ENCODE measurements at regions not wholly inside any gene's neighbourhood (a gene's known extent, or its start where the extent isn't known, plus 50 kb on each side); places are given as distances from the start of the nearest gene placed in this dataset.

DNA sequence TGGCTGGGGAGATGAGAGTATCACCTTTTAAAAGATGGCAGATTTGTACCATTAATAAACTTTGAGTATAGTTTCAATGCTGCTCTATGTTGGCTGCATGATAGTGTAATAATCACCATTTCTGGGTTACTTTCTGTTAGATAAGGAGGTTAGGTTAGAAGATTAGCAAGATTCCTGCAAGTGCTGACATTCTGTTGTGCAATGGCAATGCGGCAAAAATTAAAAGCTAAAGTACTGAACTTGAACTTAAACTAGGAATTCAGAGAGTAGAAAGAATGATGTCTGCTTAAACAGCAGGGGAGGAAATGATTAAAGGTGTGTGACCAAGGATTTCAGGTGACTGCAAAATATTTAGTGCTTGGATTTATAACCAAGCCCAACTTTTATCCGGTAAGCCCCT, 399.8 kb upstream of the MON1B start:
- DNase-seq = no peak
- WGBS, 2 experiments (ENCODE audit: low coverage in 1 of 2, low lambda C conversion rate in 2 of 2, missing lambda C conversion rate in 2 of 2) = 22 to 23% methylated on average over 2 of the region's 2 CpGs
- Histone ChIP-seq H3K27me3 (replicated peaks; ENCODE audit: insufficient read depth) (no peaks in the 10 kb centered on the region), H3K79me2 (ENCODE audit: insufficient read depth) (no peaks in the 10 kb centered on the region), H2AFZ (no peak overlapping the region), H3K9me2 (ENCODE audit: insufficient read depth) (no peaks in the 10 kb centered on the region), H3K9me3 (ENCODE audit: low read depth) (no peaks in the 10 kb centered on the region), H3K4me1 (ENCODE audit: insufficient read depth) (no peaks in the 10 kb centered on the region), H3K27ac (no peak overlapping the region), H3K9ac (no peak overlapping the region), H3K4me3 (no peak overlapping the region), H3F3A (ENCODE audit: insufficient read depth) (no peaks in the 10 kb centered on the region), H3K4me2 (ENCODE audit: unreplicated experiment) (no peak overlapping the region), H3K36me3 (ENCODE audit: low read depth) (no peaks in the 10 kb centered on the region), H4K20me1 (ENCODE audit: insufficient read depth) (no peaks in the 10 kb centered on the region)
- TF ChIP-seq EZH2 (IDR thresholded peaks at IDR 0.05; ENCODE audit: insufficient read depth, poor library complexity, severe bottlenecking) = no peak
- in situ Hi-C loops (cut with MboI) = no loop called here

DNA sequence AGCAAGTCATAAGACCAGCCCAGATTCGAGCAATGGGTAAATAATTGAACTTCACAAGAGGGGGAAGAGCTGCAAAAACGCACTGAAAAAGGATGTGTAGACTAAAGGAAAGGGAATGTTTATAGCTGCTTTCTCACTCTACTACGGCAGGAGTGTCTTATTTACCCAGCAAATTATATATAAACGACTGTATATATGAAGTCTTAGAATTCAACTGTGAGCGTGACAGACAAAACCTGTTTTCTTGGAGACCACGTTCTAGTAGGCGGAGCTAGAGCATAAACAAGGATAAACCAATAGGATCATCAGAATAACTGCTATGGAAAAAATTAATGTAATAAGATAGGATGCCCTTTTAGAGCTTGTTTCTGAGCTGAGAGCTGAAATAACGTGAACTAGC, 394.6 kb upstream of the MON1B start:
- H3K4me2 ChIP-seq (ENCODE audit: unreplicated experiment) = no peak overlapping the region
- no peaks in the 10 kb centered on the region for H3K36me3 ChIP-seq (ENCODE audit: low read depth)
- H3K27ac ChIP-seq = no peak overlapping the region
- no peaks in the 10 kb centered on the region for H3K9me3 ChIP-seq (ENCODE audit: low read depth)
- no peaks in the 10 kb centered on the region for H3K79me2 ChIP-seq (ENCODE audit: insufficient read depth)
- H3K9ac ChIP-seq = no peak overlapping the region
- no peaks in the 10 kb centered on the region for H3K9me2 ChIP-seq (ENCODE audit: insufficient read depth)
- H3K4me1 ChIP-seq (ENCODE audit: insufficient read depth) = no peaks in the 10 kb centered on the region
- in situ Hi-C loops (cut with MboI) = no loop called here
- TF ChIP-seq EZH2phosphoT487 (IDR thresholded peaks at IDR 0.05; ENCODE audit: insufficient read depth, low read depth) = no peak
- no peak for TF ChIP-seq EZH2 (IDR thresholded peaks at IDR 0.05; ENCODE audit: insufficient read depth, poor library complexity, severe bottlenecking)
- H4K20me1 ChIP-seq (ENCODE audit: insufficient read depth) = no peaks in the 10 kb centered on the region
- H3K4me3 ChIP-seq = no peak overlapping the region
- H2AFZ ChIP-seq = no peak overlapping the region
- WGBS, 2 experiments (ENCODE audit: low coverage in 1 of 2, low lambda C conversion rate in 2 of 2, missing lambda C conversion rate in 2 of 2) = 22 to 25% methylated on average over 8 of the region's 8 CpGs
- DNase-seq = no peak
- H3F3A ChIP-seq (ENCODE audit: insufficient read depth) = no peaks in the 10 kb centered on the region
- H3K27me3 ChIP-seq (replicated peaks; ENCODE audit: insufficient read depth) = no peaks in the 10 kb centered on the region

DNA sequence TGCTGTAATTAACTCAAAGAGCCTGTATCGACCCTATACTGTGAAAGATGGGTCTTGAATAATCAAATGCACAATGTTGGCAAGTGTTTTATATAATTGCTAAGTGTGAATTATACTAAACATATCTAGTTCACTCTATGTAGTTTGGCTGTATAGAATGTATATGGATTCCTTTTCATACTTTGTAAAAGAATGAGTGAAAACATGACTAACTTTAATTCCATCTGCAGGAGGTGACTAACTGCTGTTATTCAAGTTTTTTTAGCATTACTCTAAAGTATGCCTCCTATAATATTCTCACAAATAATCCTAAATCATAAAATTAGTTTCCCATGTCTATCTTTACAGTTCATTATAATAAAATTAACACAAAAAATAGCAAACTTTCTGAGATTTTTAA, 394.0 kb upstream of the MON1B start:
- Histone ChIP-seq H3K36me3 (ENCODE audit: low read depth) (no peaks in the 10 kb centered on the region), H3K4me3 (no peak overlapping the region), H3K27me3 (replicated peaks; ENCODE audit: insufficient read depth) (no peaks in the 10 kb centered on the region), H3K27ac (no peak overlapping the region), H3K4me2 (ENCODE audit: unreplicated experiment) (no peak overlapping the region), H4K20me1 (ENCODE audit: insufficient read depth) (no peaks in the 10 kb centered on the region), H3K4me1 (ENCODE audit: insufficient read depth) (no peaks in the 10 kb centered on the region), H2AFZ (no peak overlapping the region), H3K9ac (no peak overlapping the region), H3K79me2 (ENCODE audit: insufficient read depth) (no peaks in the 10 kb centered on the region), H3K9me3 (ENCODE audit: low read depth) (no peaks in the 10 kb centered on the region), H3K9me2 (ENCODE audit: insufficient read depth) (no peaks in the 10 kb centered on the region), H3F3A (ENCODE audit: insufficient read depth) (no peaks in the 10 kb centered on the region)
- TF ChIP-seq EZH2phosphoT487 (IDR thresholded peaks at IDR 0.05; ENCODE audit: insufficient read depth, low read depth) (no peak), EZH2 (IDR thresholded peaks at IDR 0.05; ENCODE audit: insufficient read depth, poor library complexity, severe bottlenecking) (no peak)
- no peak for DNase-seq
- WGBS, 2 experiments (ENCODE audit: low coverage in 1 of 2, low lambda C conversion rate in 2 of 2, missing lambda C conversion rate in 2 of 2) = 10 to 21% methylated on average over 1 of the region's 1 CpG
- in situ Hi-C loops (cut with MboI) = no loop called here

DNA sequence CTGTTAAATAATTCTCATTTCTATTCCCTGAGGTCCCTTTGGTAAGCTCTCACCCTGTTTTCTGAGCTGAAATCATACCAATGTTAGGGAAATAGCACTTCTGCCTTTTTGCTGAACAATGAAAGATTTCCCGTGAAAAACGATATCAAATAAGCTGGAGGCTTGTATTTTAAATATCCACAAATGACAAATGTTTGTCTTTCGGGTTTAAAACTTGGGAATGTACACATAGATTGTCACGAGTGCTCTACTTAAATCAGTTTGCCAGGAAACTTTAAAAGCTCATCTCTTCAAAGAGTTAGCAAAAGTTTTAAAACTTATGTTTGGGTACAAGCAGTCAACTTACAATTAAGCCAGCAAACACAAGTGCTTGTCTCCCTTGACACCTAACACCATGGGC, 393.5 kb upstream of the MON1B start:
- in situ Hi-C loops (cut with MboI) = no loop called here
- Histone ChIP-seq H3K4me2 (ENCODE audit: unreplicated experiment) (no peak overlapping the region), H3K9me2 (ENCODE audit: insufficient read depth) (no peaks in the 10 kb centered on the region), H3K27ac (no peak overlapping the region), H2AFZ (no peak overlapping the region), H3K36me3 (ENCODE audit: low read depth) (no peaks in the 10 kb centered on the region), H3K9me3 (ENCODE audit: low read depth) (no peaks in the 10 kb centered on the region), H3K79me2 (ENCODE audit: insufficient read depth) (no peaks in the 10 kb centered on the region), H3K9ac (no peak overlapping the region), H3F3A (ENCODE audit: insufficient read depth) (no peaks in the 10 kb centered on the region), H3K4me1 (ENCODE audit: insufficient read depth) (no peaks in the 10 kb centered on the region), H4K20me1 (ENCODE audit: insufficient read depth) (no peaks in the 10 kb centered on the region), H3K4me3 (no peak overlapping the region), H3K27me3 (replicated peaks; ENCODE audit: insufficient read depth) (no peaks in the 10 kb centered on the region)
- no peak for TF ChIP-seq EZH2phosphoT487 (IDR thresholded peaks at IDR 0.05; ENCODE audit: insufficient read depth, low read depth)
- TF ChIP-seq EZH2 (IDR thresholded peaks at IDR 0.05; ENCODE audit: insufficient read depth, poor library complexity, severe bottlenecking) = no peak
- DNase-seq = no peak
- WGBS, 2 experiments (ENCODE audit: low coverage in 1 of 2, low lambda C conversion rate in 2 of 2, missing lambda C conversion rate in 2 of 2) = 18 to 19% methylated on average over 4 of the region's 4 CpGs

DNA sequence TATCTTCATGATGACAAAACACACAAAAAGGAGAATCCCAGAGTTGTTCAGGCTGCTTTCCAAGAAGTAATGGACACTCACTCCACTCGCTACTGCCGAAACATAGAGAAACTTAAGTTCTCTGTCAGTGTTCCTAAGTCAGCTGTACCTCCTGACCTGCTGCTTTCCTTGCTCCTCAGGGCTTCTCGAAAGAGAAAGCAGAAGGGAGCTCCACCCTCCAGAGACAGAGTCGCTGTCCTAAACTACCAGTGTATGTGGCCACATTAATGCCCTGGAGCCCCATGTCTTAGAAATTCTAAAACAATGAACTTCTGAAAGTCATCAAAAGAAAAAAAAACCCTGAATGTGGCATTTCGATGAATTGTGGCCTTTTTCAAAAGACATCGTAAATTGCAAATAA, 390.8 kb upstream of the MON1B start:
- Histone ChIP-seq H4K20me1 (ENCODE audit: insufficient read depth) (no peaks in the 10 kb centered on the region), H3K9me2 (ENCODE audit: insufficient read depth) (no peaks in the 10 kb centered on the region), H3K9me3 (ENCODE audit: low read depth) (no peaks in the 10 kb centered on the region), H3K27ac (no peak overlapping the region), H3K79me2 (ENCODE audit: insufficient read depth) (no peaks in the 10 kb centered on the region), H3K4me2 (ENCODE audit: unreplicated experiment) (no peak overlapping the region), H3F3A (ENCODE audit: insufficient read depth) (no peaks in the 10 kb centered on the region), H3K9ac (no peak overlapping the region), H3K4me3 (no peak overlapping the region), H3K4me1 (ENCODE audit: insufficient read depth) (no peaks in the 10 kb centered on the region), H3K36me3 (ENCODE audit: low read depth) (no peaks in the 10 kb centered on the region), H3K27me3 (replicated peaks; ENCODE audit: insufficient read depth) (no peaks in the 10 kb centered on the region), H2AFZ (no peak overlapping the region)
- DNase-seq = no peak
- in situ Hi-C loops (cut with MboI) = no loop called here
- no peak for TF ChIP-seq EZH2phosphoT487 (IDR thresholded peaks at IDR 0.05; ENCODE audit: insufficient read depth, low read depth)
- TF ChIP-seq EZH2 (IDR thresholded peaks at IDR 0.05; ENCODE audit: insufficient read depth, poor library complexity, severe bottlenecking) = no peak
- WGBS, 2 experiments (ENCODE audit: low coverage in 1 of 2, low lambda C conversion rate in 2 of 2, missing lambda C conversion rate in 2 of 2) = 43 to 44% methylated on average over 6 of the region's 6 CpGs
